Hepatocyte (in vitro differentiated cells): ENCODE measurements at regions not wholly inside any gene's neighbourhood (a gene's known extent, or its start where the extent isn't known, plus 50 kb on each side); places are given as distances from the start of the nearest gene placed in this dataset.

Experiments used
- DNase-seq: peaks from one replicate; pipeline ENCODE4 v3.0.0-alpha.2; 2016; ENCODE audit warnings: low spot score
- H2AFZ ChIP-seq: fragments of 200-600 bp; sonication (generic); 2 replicates; pipeline ENCODE4 v1.6.0; 2016; ENCODE audit warnings: antibody characterized with exemption, mild to moderate bottlenecking
- H3K27ac ChIP-seq: fragments of 200-600 bp; sonication (generic); 2 replicates; pipeline ENCODE4 v1.5.1; 2016; ENCODE audit warnings: mild to moderate bottlenecking
- H3K27me3 ChIP-seq: fragments of 200-600 bp; sonication (generic); 2 replicates; pipeline ENCODE4 v1.6.1; 2016
- H3K36me3 ChIP-seq: fragments of 200-600 bp; sonication (generic); replicated peaks from 2 replicates; pipeline ENCODE4 v1.5.1; 2016; ENCODE audit warnings: low read depth; ENCODE audit not compliant: insufficient read depth
- H3K4me1 ChIP-seq: fragments of 200-600 bp; sonication (generic); 2 replicates; pipeline ENCODE4 v1.5.1; 2016; ENCODE audit warnings: mild to moderate bottlenecking, moderate library complexity; ENCODE audit not compliant: insufficient read depth
- H3K4me2 ChIP-seq: fragments of 200-600 bp; sonication (generic); 2 replicates; pipeline ENCODE4 v1.6.0; 2016
- H3K4me3 ChIP-seq: fragments of 200-600 bp; sonication (generic); 2 replicates; pipeline ENCODE4 v1.5.1; 2016; ENCODE audit warnings: mild to moderate bottlenecking
- H3K79me2 ChIP-seq: fragments of 200-600 bp; sonication (generic); 2 replicates; pipeline ENCODE4 v1.6.0; 2017; ENCODE audit warnings: mild to moderate bottlenecking
- H3K9me2 ChIP-seq: fragments of 200-600 bp; sonication (generic); replicated peaks from 2 replicates; pipeline ENCODE4 v1.6.0; 2017; ENCODE audit warnings: mild to moderate bottlenecking; ENCODE audit not compliant: insufficient read depth
- H3K9me3 ChIP-seq: fragments of 200-600 bp; sonication (generic); 2 replicates; pipeline ENCODE4 v1.5.1; 2016; ENCODE audit warnings: low read depth, mild to moderate bottlenecking
- H4K20me1 ChIP-seq: fragments of 200-600 bp; sonication (generic); 2 replicates; pipeline ENCODE4 v1.6.0; 2016; ENCODE audit warnings: mild to moderate bottlenecking; ENCODE audit not compliant: insufficient read depth, poor library complexity, severe bottlenecking
- EZH2 ChIP-seq: fragments of 200-600 bp; sonication (generic); IDR thresholded peaks from 2 replicates; pipeline ENCODE4 v1.6.1; 2016; ENCODE audit warnings: antibody characterized with exemption, mild to moderate bottlenecking, borderline replicate concordance
- EZH2phosphoT487 ChIP-seq: fragments of 200-600 bp; sonication (generic); IDR thresholded peaks from one replicate; pipeline ENCODE4 v1.6.1; 2018; ENCODE audit warnings: antibody characterized with exemption, mild to moderate bottlenecking, low read depth, moderate library complexity; ENCODE audit not compliant: unreplicated experiment, severe bottlenecking
- WGBS: methylation state at CpG from one replicate; pipeline ENCODE4 v1.1.6; 2016; ENCODE audit warnings: low lambda C conversion rate; ENCODE audit errors: missing lambda C conversion rate; 5-methylcytosine and 5-hydroxymethylcytosine counted together
- TF ChIP-seq, protein P1 (sequence below): fragments of 200-600 bp; sonication (generic); IDR thresholded peaks from 2 replicates; pipeline ENCODE4 v1.5.1; 2016; ENCODE audit warnings: antibody characterized with exemption, mild to moderate bottlenecking; ENCODE audit not compliant: poor library complexity

DNA sequence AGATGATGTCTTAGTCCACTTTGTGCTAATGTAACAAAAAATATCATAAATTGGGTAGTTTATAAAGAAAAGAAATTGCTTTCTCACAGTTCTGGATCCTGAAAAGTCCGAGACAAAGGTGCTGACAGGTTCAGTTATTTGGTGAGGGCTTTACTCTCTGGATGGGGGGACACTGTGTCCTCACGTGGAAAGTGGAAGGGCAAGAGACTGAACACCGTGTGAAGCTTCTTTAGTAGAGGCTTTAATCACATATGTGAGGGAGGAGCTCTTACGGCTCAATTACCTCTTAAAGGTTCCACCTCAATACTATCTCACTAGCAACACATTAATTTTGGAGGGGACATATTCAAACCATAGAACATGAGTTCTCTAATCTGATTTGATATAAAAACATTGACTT lies 204.3 kb downstream of the FSIP2 start:
- H3K4me3 ChIP-seq, result no peak overlapping the region
- no peaks in the 10 kb centered on the region for H4K20me1 ChIP-seq
- 88% methylated on average over 4 of the region's 4 CpGs for WGBS
- no peaks in the 10 kb centered on the region for H3K9me2 ChIP-seq
- H2AFZ ChIP-seq, result no peak overlapping the region
- no peak overlapping the region for H3K4me2 ChIP-seq
- no peaks in the 10 kb centered on the region for H3K4me1 ChIP-seq
- H3K9me3 ChIP-seq, result peaks cover 4% of the 10 kb centered on the region
- no peaks in the 10 kb centered on the region for H3K79me2 ChIP-seq
- H3K36me3 ChIP-seq, result no peaks in the 10 kb centered on the region
- H3K27ac ChIP-seq, result no peak overlapping the region
- TF ChIP-seq EZH2phosphoT487, result no peak
- no peak for TF ChIP-seq EZH2
- TF ChIP-seq, protein P1, sequence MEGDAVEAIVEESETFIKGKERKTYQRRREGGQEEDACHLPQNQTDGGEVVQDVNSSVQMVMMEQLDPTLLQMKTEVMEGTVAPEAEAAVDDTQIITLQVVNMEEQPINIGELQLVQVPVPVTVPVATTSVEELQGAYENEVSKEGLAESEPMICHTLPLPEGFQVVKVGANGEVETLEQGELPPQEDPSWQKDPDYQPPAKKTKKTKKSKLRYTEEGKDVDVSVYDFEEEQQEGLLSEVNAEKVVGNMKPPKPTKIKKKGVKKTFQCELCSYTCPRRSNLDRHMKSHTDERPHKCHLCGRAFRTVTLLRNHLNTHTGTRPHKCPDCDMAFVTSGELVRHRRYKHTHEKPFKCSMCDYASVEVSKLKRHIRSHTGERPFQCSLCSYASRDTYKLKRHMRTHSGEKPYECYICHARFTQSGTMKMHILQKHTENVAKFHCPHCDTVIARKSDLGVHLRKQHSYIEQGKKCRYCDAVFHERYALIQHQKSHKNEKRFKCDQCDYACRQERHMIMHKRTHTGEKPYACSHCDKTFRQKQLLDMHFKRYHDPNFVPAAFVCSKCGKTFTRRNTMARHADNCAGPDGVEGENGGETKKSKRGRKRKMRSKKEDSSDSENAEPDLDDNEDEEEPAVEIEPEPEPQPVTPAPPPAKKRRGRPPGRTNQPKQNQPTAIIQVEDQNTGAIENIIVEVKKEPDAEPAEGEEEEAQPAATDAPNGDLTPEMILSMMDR, result no peak
- no peaks in the 10 kb centered on the region for H3K27me3 ChIP-seq
- DNase-seq, result no peak

DNA sequence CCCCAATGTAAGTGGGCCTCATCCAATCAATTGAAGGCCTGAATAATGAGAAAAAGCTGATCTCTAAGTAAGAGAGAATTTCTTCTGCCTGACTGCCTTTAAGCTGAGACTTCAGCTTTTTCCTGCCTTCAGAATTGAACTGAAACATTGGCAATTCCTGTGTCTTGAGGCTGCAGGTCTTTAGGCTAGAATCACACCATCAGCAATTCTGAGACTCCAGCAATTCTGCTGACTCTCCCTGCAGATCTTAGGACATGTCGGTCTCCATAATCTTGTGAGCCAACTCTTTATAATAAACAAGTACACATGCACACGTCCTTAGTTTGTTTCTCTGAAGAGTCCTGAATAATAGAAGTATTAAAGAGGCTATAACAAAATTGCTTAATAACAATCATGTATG lies 209.1 kb downstream of the FSIP2 start:
- Histone ChIP-seq H3K79me2 (no peaks in the 10 kb centered on the region), H3K9me2 (no peaks in the 10 kb centered on the region), H3K27me3 (no peaks in the 10 kb centered on the region), H3K4me1 (no peaks in the 10 kb centered on the region), H3K27ac (no peak overlapping the region), H3K9me3 (peaks cover 4% of the 10 kb centered on the region), H3K4me3 (no peak overlapping the region), H3K36me3 (no peaks in the 10 kb centered on the region), H3K4me2 (no peak overlapping the region), H2AFZ (no peak overlapping the region), H4K20me1 (no peaks in the 10 kb centered on the region)
- 75% methylated on average over 2 of the region's 2 CpGs for WGBS
- TF ChIP-seq EZH2, result no peak
- TF ChIP-seq, protein P1, result no peak
- no peak for TF ChIP-seq EZH2phosphoT487
- no peak for DNase-seq

DNA sequence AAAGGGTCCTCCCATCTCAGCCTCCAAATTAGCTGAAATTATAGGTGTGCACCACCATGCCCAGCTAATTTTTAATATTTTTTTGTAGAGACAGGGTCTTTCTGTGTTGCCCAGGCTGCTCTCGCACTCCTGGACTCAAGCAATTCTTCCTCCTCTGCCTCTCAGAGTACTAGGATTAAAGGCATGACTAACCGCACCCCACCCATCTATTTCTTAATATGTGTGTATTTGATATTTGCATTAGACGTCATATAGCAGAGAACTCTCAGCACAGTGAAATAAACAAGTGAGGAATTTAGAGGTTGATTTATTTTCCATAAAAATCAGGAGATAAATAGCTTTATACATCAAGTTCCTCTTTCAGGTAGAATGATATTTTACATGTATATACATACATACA lies 213.5 kb downstream of the FSIP2 start:
- H4K20me1 ChIP-seq, result no peaks in the 10 kb centered on the region
- H3K27me3 ChIP-seq, result no peaks in the 10 kb centered on the region
- H3K9me3 ChIP-seq, result no peaks in the 10 kb centered on the region
- TF ChIP-seq EZH2 (no peak), EZH2phosphoT487 (no peak)
- TF ChIP-seq, protein P1, result no peak
- no peaks in the 10 kb centered on the region for H3K36me3 ChIP-seq
- no peaks in the 10 kb centered on the region for H3K9me2 ChIP-seq
- H3K4me1 ChIP-seq, result no peaks in the 10 kb centered on the region
- no peak overlapping the region for H2AFZ ChIP-seq
- no peak for DNase-seq
- H3K27ac ChIP-seq, result no peak overlapping the region
- 86% methylated on average over 3 of the region's 3 CpGs for WGBS
- H3K79me2 ChIP-seq, result no peaks in the 10 kb centered on the region
- no peak overlapping the region for H3K4me3 ChIP-seq
- H3K4me2 ChIP-seq, result no peak overlapping the region

DNA sequence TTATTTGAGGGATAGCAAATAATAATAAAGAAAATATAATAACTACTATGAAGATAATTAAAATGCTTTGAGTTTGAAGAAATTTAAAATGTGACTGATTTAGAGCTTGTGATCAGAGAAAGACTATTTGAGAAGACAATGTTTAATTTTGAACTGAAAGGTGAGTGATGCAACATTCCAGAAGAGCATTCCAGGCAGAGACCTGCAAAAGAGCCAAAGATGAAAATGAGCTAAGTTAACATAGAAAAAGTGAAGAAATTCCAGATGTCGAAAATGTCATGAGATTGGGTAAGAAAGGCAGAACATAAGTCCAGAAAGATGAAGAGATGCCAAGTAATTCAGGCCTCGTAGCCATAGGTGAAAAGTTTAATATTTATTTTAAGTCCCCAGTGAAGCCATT lies 215.8 kb downstream of the FSIP2 start:
- TF ChIP-seq, protein P1, result no peak
- TF ChIP-seq EZH2phosphoT487 (no peak), EZH2 (no peak)
- DNase-seq, result no peak
- Histone ChIP-seq H3K79me2 (no peaks in the 10 kb centered on the region), H3K4me3 (no peak overlapping the region), H3K27me3 (no peaks in the 10 kb centered on the region), H3K36me3 (no peaks in the 10 kb centered on the region), H3K9me2 (no peaks in the 10 kb centered on the region), H3K4me1 (no peaks in the 10 kb centered on the region), H3K9me3 (no peaks in the 10 kb centered on the region), H4K20me1 (no peaks in the 10 kb centered on the region), H2AFZ (no peak overlapping the region), H3K4me2 (no peak overlapping the region), H3K27ac (no peak overlapping the region)
- 83% methylated on average over 2 of the region's 2 CpGs for WGBS
